GM12873 (cell line): ENCODE measurements at regions not wholly inside any gene's neighbourhood (a gene's known extent, or its start where the extent isn't known, plus 50 kb on each side); places are given as distances from the start of the nearest gene placed in this dataset.

Experiments used
- CTCF ChIP-seq: IDR thresholded peaks from 2 replicates; pipeline ENCODE4 v1.5.1; 2012; ENCODE audit warnings: low read depth, mild to moderate bottlenecking, moderate library complexity, low read length, control low read depth; ENCODE audit not compliant: insufficient read depth; ENCODE audit errors: missing control alignments

GRCh38 chr11:11202885-11203284 lies 150.2 kb downstream of the CSNK2A3 start:
- no peak for TF ChIP-seq CTCF

DNA sequence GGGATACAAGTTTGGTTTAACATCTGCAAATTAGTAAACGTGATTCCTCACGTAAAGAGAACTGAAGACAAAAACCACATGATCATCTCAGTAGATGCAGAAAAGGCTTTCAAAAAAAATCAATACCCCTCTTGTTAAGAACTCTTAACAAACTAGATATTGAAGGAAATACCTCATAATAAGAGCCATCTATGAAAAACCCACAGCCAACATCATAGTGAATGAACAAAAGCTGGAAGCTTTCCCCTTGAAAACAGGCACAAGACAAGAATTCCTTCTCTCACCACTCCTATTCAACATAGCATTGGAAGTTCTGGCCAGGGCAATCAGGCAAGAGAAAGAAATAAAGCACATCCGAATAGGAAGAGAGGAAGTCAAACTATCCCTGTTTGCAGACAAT lies 160.5 kb downstream of the CSNK2A3 start:
- TF ChIP-seq CTCF: no peak

DNA sequence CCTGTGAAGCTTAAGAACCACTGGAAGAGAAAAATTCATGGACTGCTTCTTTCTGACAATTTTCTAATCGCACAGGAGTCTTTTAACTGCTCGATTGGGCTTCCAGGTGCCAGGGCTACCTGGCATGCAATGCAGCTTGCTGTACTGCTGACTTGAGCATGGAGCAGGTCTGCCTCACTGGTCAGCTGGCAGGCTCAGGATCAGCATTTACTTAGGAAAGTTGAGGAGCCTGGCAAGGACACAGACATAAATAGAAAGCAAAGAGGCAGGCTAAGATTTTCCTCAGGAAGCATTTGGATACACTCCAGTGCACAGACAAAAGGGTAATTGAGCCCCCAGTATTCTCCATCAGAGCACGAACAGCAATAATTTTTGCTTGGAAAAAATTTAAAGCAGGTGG lies 163.5 kb downstream of the CSNK2A3 start:
- TF ChIP-seq CTCF: no peak

- no peak for TF ChIP-seq CTCF
These were observed 166.8 kb downstream of the CSNK2A3 start for GRCh38 chr11:11186249-11186648.

- TF ChIP-seq CTCF: no peak
These were observed 170.8 kb downstream of the CSNK2A3 start for GRCh38 chr11:11182261-11182660.

GRCh38 chr11:11178671-11179638 lies 174.1 kb downstream of the CSNK2A3 start:
- TF ChIP-seq CTCF: no peak

GRCh38 chr11:11177156-11177808 lies 175.8 kb downstream of the CSNK2A3 start:
- TF ChIP-seq CTCF: no peak
